ENCODE measurements at regions not wholly inside any gene's neighbourhood (a gene's known extent, or its start where the extent isn't known, plus 50 kb on each side); places are given as distances from the start of the nearest gene placed in this dataset.

DNA sequence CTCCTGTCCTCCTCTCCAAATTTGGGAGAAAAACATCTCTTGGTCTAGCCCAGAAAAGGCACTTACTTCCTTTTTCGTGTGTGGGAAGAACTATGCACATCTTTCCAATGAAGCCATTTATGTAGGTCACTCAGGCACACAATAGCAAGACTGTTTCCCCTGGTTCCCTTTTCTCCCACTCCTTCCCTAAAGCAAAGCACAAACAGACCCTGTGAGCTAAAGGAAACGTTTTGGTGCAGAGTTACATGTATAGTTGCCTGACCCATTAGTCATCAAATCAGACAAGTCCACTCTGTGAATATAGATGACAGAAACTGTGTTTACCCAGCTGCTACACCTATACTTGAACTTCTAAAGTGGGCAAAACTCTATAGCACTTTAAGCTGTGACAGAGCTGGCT is 474.6 kb downstream of the COL12A1 start:
- TF ChIP-seq POLR2AphosphoS5 (IDR thresholded peaks at IDR 0.05) (no peak), POLR2A (IDR thresholded peaks at IDR 0.05) (no peak), EP300 (IDR thresholded peaks at IDR 0.05) (no peak)
- TF ChIP-seq, protein P1, sequence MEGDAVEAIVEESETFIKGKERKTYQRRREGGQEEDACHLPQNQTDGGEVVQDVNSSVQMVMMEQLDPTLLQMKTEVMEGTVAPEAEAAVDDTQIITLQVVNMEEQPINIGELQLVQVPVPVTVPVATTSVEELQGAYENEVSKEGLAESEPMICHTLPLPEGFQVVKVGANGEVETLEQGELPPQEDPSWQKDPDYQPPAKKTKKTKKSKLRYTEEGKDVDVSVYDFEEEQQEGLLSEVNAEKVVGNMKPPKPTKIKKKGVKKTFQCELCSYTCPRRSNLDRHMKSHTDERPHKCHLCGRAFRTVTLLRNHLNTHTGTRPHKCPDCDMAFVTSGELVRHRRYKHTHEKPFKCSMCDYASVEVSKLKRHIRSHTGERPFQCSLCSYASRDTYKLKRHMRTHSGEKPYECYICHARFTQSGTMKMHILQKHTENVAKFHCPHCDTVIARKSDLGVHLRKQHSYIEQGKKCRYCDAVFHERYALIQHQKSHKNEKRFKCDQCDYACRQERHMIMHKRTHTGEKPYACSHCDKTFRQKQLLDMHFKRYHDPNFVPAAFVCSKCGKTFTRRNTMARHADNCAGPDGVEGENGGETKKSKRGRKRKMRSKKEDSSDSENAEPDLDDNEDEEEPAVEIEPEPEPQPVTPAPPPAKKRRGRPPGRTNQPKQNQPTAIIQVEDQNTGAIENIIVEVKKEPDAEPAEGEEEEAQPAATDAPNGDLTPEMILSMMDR (IDR thresholded peaks at IDR 0.05) = no peak

Data from stomach (tissue), 4 donors.